HFFc6 (cell line): ENCODE measurements at regions not wholly inside any gene's neighbourhood (a gene's known extent, or its start where the extent isn't known, plus 50 kb on each side); places are given as distances from the start of the nearest gene placed in this dataset.

Experiments used
- DNase-seq: peaks from one replicate; pipeline ENCODE4 v3.0.0-alpha.2; 2018
- H3K27ac Mint-ChIP-seq: 2 replicates; pipeline ENCODE4 v1.8.0; 2020; ENCODE audit warnings: mild to moderate bottlenecking, mixed read lengths
- H3K27me3 Mint-ChIP-seq: 2 replicates; pipeline ENCODE4 v1.8.0; 2021; ENCODE audit warnings: mild to moderate bottlenecking, moderate library complexity, mixed read lengths; ENCODE audit not compliant: insufficient read depth
- H3K36me3 Mint-ChIP-seq: 2 replicates; pipeline ENCODE4 v1.8.0; 2021; ENCODE audit warnings: low read depth, mixed read lengths
- H3K4me1 Mint-ChIP-seq: 2 replicates; pipeline ENCODE4 v1.8.0; 2020; ENCODE audit warnings: low read depth, mixed read lengths
- H3K4me3 Mint-ChIP-seq: 2 replicates; pipeline ENCODE4 v1.8.0; 2020; ENCODE audit warnings: mild to moderate bottlenecking, moderate library complexity, mixed read lengths
- H3K9me3 Mint-ChIP-seq: 2 replicates; pipeline ENCODE4 v1.8.0; 2020; ENCODE audit warnings: mild to moderate bottlenecking, mixed read lengths
- TF ChIP-seq, protein P1 (sequence below): fragments of 200-600 bp; sonication (generic); IDR thresholded peaks from 2 replicates; pipeline ENCODE4 v1.5.0; 2021; ENCODE audit warnings: antibody characterized with exemption, mild to moderate bottlenecking

DNA sequence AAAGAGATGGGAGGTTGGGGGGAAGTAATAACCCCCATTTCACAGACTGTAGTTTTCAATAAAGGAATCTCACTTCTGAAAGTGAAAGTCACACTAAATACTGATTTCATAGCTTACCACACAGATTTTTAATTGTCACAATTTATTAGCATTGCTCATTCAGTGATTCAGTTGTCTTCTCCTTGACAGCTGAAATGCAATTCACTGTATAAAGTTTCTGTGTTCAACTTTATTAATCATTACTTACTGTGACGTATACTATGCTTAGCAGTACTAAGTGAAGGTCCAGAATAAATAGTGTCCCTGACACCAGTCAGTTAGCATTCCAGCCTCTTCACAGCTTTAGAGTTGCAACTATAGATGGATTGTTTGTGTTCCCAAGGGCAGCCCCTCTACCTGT lies 324.1 kb upstream of the CRIM1 start:
- Mint-ChIP-seq H3K9me3 (peaks cover 3% of the 10 kb centered on the region; the same call in 1 of the 2 replicates), H3K36me3 (no peaks in the 10 kb centered on the region), H3K27me3 (no peaks in the 10 kb centered on the region), H3K4me1 (no peaks in the 10 kb centered on the region), H3K4me3 (no peak overlapping the region), H3K27ac (no peak overlapping the region)
- DNase-seq: no peak
- TF ChIP-seq, protein P1, sequence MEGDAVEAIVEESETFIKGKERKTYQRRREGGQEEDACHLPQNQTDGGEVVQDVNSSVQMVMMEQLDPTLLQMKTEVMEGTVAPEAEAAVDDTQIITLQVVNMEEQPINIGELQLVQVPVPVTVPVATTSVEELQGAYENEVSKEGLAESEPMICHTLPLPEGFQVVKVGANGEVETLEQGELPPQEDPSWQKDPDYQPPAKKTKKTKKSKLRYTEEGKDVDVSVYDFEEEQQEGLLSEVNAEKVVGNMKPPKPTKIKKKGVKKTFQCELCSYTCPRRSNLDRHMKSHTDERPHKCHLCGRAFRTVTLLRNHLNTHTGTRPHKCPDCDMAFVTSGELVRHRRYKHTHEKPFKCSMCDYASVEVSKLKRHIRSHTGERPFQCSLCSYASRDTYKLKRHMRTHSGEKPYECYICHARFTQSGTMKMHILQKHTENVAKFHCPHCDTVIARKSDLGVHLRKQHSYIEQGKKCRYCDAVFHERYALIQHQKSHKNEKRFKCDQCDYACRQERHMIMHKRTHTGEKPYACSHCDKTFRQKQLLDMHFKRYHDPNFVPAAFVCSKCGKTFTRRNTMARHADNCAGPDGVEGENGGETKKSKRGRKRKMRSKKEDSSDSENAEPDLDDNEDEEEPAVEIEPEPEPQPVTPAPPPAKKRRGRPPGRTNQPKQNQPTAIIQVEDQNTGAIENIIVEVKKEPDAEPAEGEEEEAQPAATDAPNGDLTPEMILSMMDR: no peak

DNA sequence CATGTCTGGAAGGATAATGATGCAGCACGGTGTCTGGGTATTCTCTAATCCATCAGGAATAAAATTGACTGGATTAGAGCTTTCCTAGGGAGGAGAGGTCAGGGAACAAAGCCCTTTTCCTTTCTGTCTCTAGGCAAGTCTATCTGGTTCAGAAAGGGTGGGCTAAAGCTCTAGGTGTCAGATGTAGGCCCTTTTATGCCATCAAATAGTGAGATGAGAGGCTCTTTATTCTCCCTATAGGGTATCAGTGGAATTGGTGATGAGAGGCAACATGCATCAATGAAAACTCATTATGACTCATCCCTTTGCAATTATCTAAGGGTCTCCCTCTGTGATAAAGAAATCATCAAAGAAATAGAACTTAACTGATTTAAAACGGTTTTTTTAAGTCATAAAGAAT lies 328.0 kb upstream of the CRIM1 start:
- no peak overlapping the region for H3K27ac Mint-ChIP-seq
- H3K4me3 Mint-ChIP-seq: no peak overlapping the region
- H3K9me3 Mint-ChIP-seq: no peaks in the 10 kb centered on the region
- no peak for DNase-seq
- no peaks in the 10 kb centered on the region for H3K36me3 Mint-ChIP-seq
- no peaks in the 10 kb centered on the region for H3K4me1 Mint-ChIP-seq
- TF ChIP-seq, protein P1: no peak
- no peaks in the 10 kb centered on the region for H3K27me3 Mint-ChIP-seq

DNA sequence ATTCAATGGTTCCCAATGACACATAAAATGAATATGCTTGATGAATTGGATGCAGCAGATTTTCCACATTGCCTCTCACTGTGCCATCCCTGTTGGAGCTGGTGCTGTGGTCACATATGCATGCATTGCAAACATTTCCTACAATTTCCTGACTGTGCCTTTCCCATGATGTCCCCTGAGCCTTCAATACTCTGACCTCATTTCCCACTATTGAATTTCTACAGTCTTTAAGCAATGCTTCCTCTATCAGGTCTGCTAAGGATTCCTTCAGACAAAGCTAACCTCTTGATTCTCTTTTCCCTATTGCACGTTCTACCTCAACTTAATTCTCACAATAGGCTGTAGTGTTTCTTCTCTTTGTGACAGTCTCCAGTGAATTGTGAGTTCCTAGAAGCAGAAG lies 342.5 kb upstream of the CRIM1 start:
- H3K27me3 Mint-ChIP-seq: peaks cover 4% of the 10 kb centered on the region; the same call in 1 of the 2 replicates
- H3K4me3 Mint-ChIP-seq: no peak overlapping the region
- no peaks in the 10 kb centered on the region for H3K4me1 Mint-ChIP-seq

DNA sequence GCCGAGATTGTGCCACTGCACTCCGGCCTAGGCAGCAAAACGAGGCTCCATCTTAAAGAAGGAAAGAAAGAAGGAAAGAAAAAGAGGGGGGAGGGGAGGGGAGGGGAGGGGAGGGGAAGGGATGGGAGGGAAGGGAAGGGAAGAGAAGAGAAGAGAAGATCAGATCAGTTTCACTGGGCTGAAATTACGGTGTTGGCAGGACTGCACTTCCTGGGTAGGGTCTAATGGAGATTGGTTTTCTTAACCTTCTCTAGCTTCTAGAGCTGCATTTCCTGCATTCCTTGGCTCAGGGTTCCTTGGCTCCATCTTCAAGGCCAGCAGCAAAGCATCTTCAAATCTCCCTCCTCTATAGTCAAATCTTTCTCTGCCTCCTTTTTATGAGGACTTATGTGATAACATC lies 349.1 kb upstream of the CRIM1 start:
- TF ChIP-seq, protein P1: no peak
- H3K4me1 Mint-ChIP-seq: no peaks in the 10 kb centered on the region
- H3K9me3 Mint-ChIP-seq: no peaks in the 10 kb centered on the region
- no peaks in the 10 kb centered on the region for H3K27me3 Mint-ChIP-seq
- H3K4me3 Mint-ChIP-seq: no peak overlapping the region
- no peak overlapping the region for H3K27ac Mint-ChIP-seq
- no peaks in the 10 kb centered on the region for H3K36me3 Mint-ChIP-seq
- DNase-seq: no peak

More for the DNA sequence above, 342.5 kb upstream of the CRIM1 start:
- DNase-seq: no peak
- Mint-ChIP-seq H3K36me3 (no peaks in the 10 kb centered on the region), H3K9me3 (no peaks in the 10 kb centered on the region), H3K27ac (no peak overlapping the region)
- TF ChIP-seq, protein P1: no peak

DNA sequence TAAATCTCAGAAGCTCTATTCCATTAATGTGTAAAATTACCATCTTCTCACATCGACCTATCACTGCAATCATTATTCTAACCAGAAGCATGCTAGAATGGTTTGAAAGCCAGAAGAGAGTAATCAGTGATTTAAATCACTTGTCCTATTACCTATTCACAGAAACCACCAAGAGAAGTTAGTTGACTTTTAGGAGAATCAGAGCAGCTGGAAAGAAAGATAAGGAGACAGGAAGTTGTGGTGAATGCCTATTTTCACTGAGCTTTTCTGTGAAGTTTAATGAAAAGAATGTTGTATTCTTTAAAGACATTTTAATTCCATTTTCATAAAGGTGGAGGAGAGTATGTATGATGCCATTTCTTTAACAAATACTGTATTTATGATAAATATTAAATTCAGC lies 352.6 kb upstream of the CRIM1 start:
- H3K27me3 Mint-ChIP-seq: no peaks in the 10 kb centered on the region; the same call in 1 of the 2 replicates

More for the DNA sequence above, 352.6 kb upstream of the CRIM1 start:
- Mint-ChIP-seq H3K36me3 (no peaks in the 10 kb centered on the region), H3K4me1 (no peaks in the 10 kb centered on the region), H3K27ac (no peak overlapping the region), H3K4me3 (no peak overlapping the region), H3K9me3 (no peaks in the 10 kb centered on the region)
- TF ChIP-seq, protein P1: no peak
- no peak for DNase-seq
